ENCODE measurements at regions not wholly inside any gene's neighbourhood (a gene's known extent, or its start where the extent isn't known, plus 50 kb on each side); places are given as distances from the start of the nearest gene placed in this dataset.

- Histone ChIP-seq H3K9me3 (ENCODE audit: control insufficient read depth, low read depth, low read length) (no peaks in the 10 kb centered on the region), H3K9ac (ENCODE audit: extremely low read depth, insufficient read length, low read length) (no peak overlapping the region), H2AK5ac (ENCODE audit: insufficient read length, low read length) (no peak overlapping the region), H3K4me1 (ENCODE audit: insufficient read depth, low read length) (0 out of 2 replicates have a peak, but pooled peaks cover 1% of the 10 kb centered on the region), H3K23me2 (ENCODE audit: insufficient read length, low read depth, low read length, poor library complexity, severe bottlenecking) (no peaks in the 10 kb centered on the region), H2BK120ac (ENCODE audit: low read depth, low read length, poor library complexity, severe bottlenecking) (no peak overlapping the region), H4K91ac (ENCODE audit: insufficient read length, low read depth, low read length) (no peak overlapping the region), H3K79me2 (ENCODE audit: insufficient read depth, low read length) (no peaks in the 10 kb centered on the region), H2BK5ac (ENCODE audit: insufficient read length, low read length) (no peak overlapping the region), H3K27ac (ENCODE audit: insufficient read length, low read depth, low read length) (no peak overlapping the region), H3T11ph (ENCODE audit: low read length) (no peak overlapping the region), H3K4me2 (ENCODE audit: insufficient read depth, insufficient read length, low read length) (no peak overlapping the region), H3K79me1 (ENCODE audit: insufficient read depth, low read depth, low read length, poor library complexity, severe bottlenecking) (no peaks in the 10 kb centered on the region), H3K56ac (ENCODE audit: insufficient read length, low read depth, low read length) (no peak overlapping the region), H3K23ac (ENCODE audit: insufficient read length, low read depth, low read length) (no peak overlapping the region), H3K4ac (ENCODE audit: low read depth, low read length) (no peak overlapping the region), H3K14ac (ENCODE audit: insufficient read depth, low read length) (no peak overlapping the region), H4K8ac (replicated peaks; ENCODE audit: insufficient read length, low read depth, low read length) (no peak overlapping the region), H2AFZ (ENCODE audit: low read length) (no peak overlapping the region), H2BK20ac (ENCODE audit: low read depth, low read length, poor library complexity, severe bottlenecking) (no peak overlapping the region), H2BK12ac (ENCODE audit: insufficient read length, low read depth, low read length) (no peak overlapping the region), H2BK15ac (ENCODE audit: low read depth, low read length) (no peak overlapping the region), H4K5ac (ENCODE audit: insufficient read length, low read depth, low read length) (no peak overlapping the region), H3K18ac (ENCODE audit: insufficient read length, low read depth, low read length) (no peak overlapping the region), H3K27me3 (ENCODE audit: insufficient read depth, low read length) (no peaks in the 10 kb centered on the region), H4K20me1 (ENCODE audit: control insufficient read depth, insufficient read depth, insufficient read length) (no peaks in the 10 kb centered on the region)
- Mint-ChIP-seq H3K36me3 (ENCODE audit: insufficient read depth in 1 of 3, low read depth in 3 of 3) (no peaks in the 10 kb centered on the region), H3K4me3 (no peak overlapping the region), H3K4me1 (peaks cover 9 to 17% of the 10 kb centered on the region in 2 experiments), H3K27ac (peak overlapping the region in 2 of 3 experiments; percentile 22 to 71; a peak in 1 of 7 replicates), H3K27me3 (ENCODE audit: low read depth) (no peaks in the 10 kb centered on the region; the same call in 1 of the 2 replicates), H3K9me3 (no peaks in the 10 kb centered on the region)
- TF ChIP-seq CTCF (conservative IDR thresholded peaks at IDR 0.05), result peak; percentile 34; the same call in 2 of the 3 replicates
- no CpG with 5 or more reads among the region's 3 CpGs for WGBS (ENCODE audit: extremely low coverage, insufficient read length, low lambda C conversion rate)
- peak; percentile 84 for DNase-seq
Observed at GRCh38 chr12:116406529-116406928, 129.0 kb upstream of the MED13L start.
